ENCODE measurements at regions not wholly inside any gene's neighbourhood (a gene's known extent, or its start where the extent isn't known, plus 50 kb on each side); places are given as distances from the start of the nearest gene placed in this dataset.

- H3K4me3 ChIP-seq (ENCODE audit: low read depth, low read length) = no peak overlapping the region
- TF ChIP-seq CTCF (IDR thresholded peaks at IDR 0.05; ENCODE audit: insufficient read depth, low read length, poor library complexity, severe bottlenecking) = no peak
- no peak for DNase-seq (ENCODE audit: low read depth)
- H3K36me3 ChIP-seq (ENCODE audit: control insufficient read depth, insufficient read depth, low read length) = no peaks in the 10 kb centered on the region
- H3K27me3 ChIP-seq (ENCODE audit: control insufficient read depth, insufficient read depth, low read length) = no peaks in the 10 kb centered on the region
Measured at GRCh38 chr3:5466065-5466464, 278.6 kb downstream of the EDEM1 start.

- DNase-seq (ENCODE audit: low read depth) = no peak
- Histone ChIP-seq H3K27me3 (ENCODE audit: control insufficient read depth, insufficient read depth, low read length) (no peaks in the 10 kb centered on the region), H3K4me3 (ENCODE audit: low read depth, low read length) (no peak overlapping the region), H3K36me3 (ENCODE audit: control insufficient read depth, insufficient read depth, low read length) (no peaks in the 10 kb centered on the region)
- TF ChIP-seq CTCF (IDR thresholded peaks at IDR 0.05; ENCODE audit: insufficient read depth, low read length, poor library complexity, severe bottlenecking) = no peak
Measured at GRCh38 chr3:5466717-5467116, 279.2 kb downstream of the EDEM1 start.

- no peak for DNase-seq (ENCODE audit: low read depth)
- no peak for TF ChIP-seq CTCF (IDR thresholded peaks at IDR 0.05; ENCODE audit: insufficient read depth, low read length, poor library complexity, severe bottlenecking)
- H3K27me3 ChIP-seq (ENCODE audit: control insufficient read depth, insufficient read depth, low read length) = no peaks in the 10 kb centered on the region
Measured at GRCh38 chr3:5473471-5473870, 286.0 kb downstream of the EDEM1 start.

GRCh38 chr3:5476403-5476802, 288.9 kb downstream of the EDEM1 start:
- H3K27me3 ChIP-seq (ENCODE audit: control insufficient read depth, insufficient read depth, low read length) = no peaks in the 10 kb centered on the region
- TF ChIP-seq CTCF (IDR thresholded peaks at IDR 0.05; ENCODE audit: insufficient read depth, low read length, poor library complexity, severe bottlenecking) = no peak

More at GRCh38 chr3:5473471-5473870, 286.0 kb downstream of the EDEM1 start:
- no peak overlapping the region for H3K4me3 ChIP-seq (ENCODE audit: low read depth, low read length)
- no peaks in the 10 kb centered on the region for H3K36me3 ChIP-seq (ENCODE audit: control insufficient read depth, insufficient read depth, low read length)

GRCh38 chr3:5479229-5479799, 291.8 kb downstream of the EDEM1 start:
- Histone ChIP-seq H3K27me3 (ENCODE audit: control insufficient read depth, insufficient read depth, low read length) (no peaks in the 10 kb centered on the region), H3K36me3 (ENCODE audit: control insufficient read depth, insufficient read depth, low read length) (no peaks in the 10 kb centered on the region), H3K4me3 (ENCODE audit: low read depth, low read length) (no peak overlapping the region)
- DNase-seq (ENCODE audit: low read depth) = peak; percentile 28
- no peak for TF ChIP-seq CTCF (IDR thresholded peaks at IDR 0.05; ENCODE audit: insufficient read depth, low read length, poor library complexity, severe bottlenecking)

More at GRCh38 chr3:5476403-5476802, 288.9 kb downstream of the EDEM1 start:
- no peak overlapping the region for H3K4me3 ChIP-seq (ENCODE audit: low read depth, low read length)
- H3K36me3 ChIP-seq (ENCODE audit: control insufficient read depth, insufficient read depth, low read length) = no peaks in the 10 kb centered on the region
- no peak for DNase-seq (ENCODE audit: low read depth)

GRCh38 chr3:5480190-5480589, 292.7 kb downstream of the EDEM1 start:
- H3K27me3 ChIP-seq (ENCODE audit: control insufficient read depth, insufficient read depth, low read length) = no peaks in the 10 kb centered on the region
- no peak for TF ChIP-seq CTCF (IDR thresholded peaks at IDR 0.05; ENCODE audit: insufficient read depth, low read length, poor library complexity, severe bottlenecking)
- DNase-seq (ENCODE audit: low read depth) = no peak
- H3K36me3 ChIP-seq (ENCODE audit: control insufficient read depth, insufficient read depth, low read length) = no peaks in the 10 kb centered on the region
- H3K4me3 ChIP-seq (ENCODE audit: low read depth, low read length) = no peak overlapping the region
